ENCODE measurements at regions not wholly inside any gene's neighbourhood (a gene's known extent, or its start where the extent isn't known, plus 50 kb on each side); places are given as distances from the start of the nearest gene placed in this dataset.
"Not testable (repeated sequence)": the region's sequence is repeated elsewhere in the genome, so short reads cannot be mapped to it uniquely, and the experiment has no call there.

DNA sequence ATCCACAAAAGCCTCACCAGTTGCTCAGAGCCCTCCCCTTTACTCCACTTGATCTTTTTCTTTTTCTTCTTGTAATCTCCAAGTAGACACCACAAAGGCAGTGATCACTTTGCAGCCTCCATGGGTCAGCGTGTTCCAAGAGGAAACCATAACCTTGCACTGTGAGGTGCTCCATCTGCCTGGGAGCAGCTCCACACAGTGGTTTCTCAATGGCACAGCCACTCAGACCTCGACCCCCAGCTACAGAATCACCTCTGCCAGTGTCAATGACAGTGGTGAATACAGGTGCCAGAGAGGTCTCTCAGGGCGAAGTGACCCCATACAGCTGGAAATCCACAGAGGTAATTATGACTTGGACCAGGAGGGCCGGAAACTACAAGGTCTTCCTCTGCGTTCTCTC, 95.6 kb downstream of the FAM72B start:
- WGBS (ENCODE audit: low lambda C conversion rate) = 25% methylated on average over 2 of the region's 5 CpGs
- not testable (repeated sequence) for H3K4me3 ChIP-seq (replicated peaks in 1 of 3; ENCODE audit: insufficient read depth in 1 of 3, low read depth in 2 of 3, low read length in 3 of 3)
- ATAC-seq = peak; percentile 66

GRCh38 chr1:121092329-121092968, 91.7 kb downstream of the FAM72B start:
- H3K9me3 ChIP-seq (ENCODE audit: low read length); H3K4me3 ChIP-seq (replicated peaks in 1 of 3; ENCODE audit: insufficient read depth in 1 of 3, low read depth in 2 of 3, low read length in 3 of 3); H4K20me1 ChIP-seq (ENCODE audit: insufficient read depth, low read length); FAIRE-seq; H3K27ac ChIP-seq (ENCODE audit: extremely low read length, insufficient read depth, low read length); in situ Hi-C loops (cut with HindIII; ENCODE audit: extremely low pct_ligation_motif_present, low pct_unique_long_range_greater_than_20kb); H3K4me1 ChIP-seq (ENCODE audit: insufficient read depth, low read length); ATAC-seq; H3K36me3 ChIP-seq (replicated peaks in 1 of 2; ENCODE audit: control insufficient read depth in 1 of 2, insufficient read depth in 2 of 2, low read length in 2 of 2); DNase-seq (ENCODE audit: low spot score); H2AFZ ChIP-seq (ENCODE audit: low read length); CTCF ChIA-PET (ENCODE audit: low intra/inter-chr PET ratio, low total read pairs); H3K4me2 ChIP-seq (ENCODE audit: low read depth, low read length); POLR2A ChIA-PET; intact Hi-C loops (cut with micrococcal nuclease; ENCODE audit: unreplicated experiment); BruUV-seq (replicated peaks); H3K9ac ChIP-seq (ENCODE audit: insufficient read depth, low read depth, low read length); H3K79me2 ChIP-seq (ENCODE audit: insufficient read depth, low read length); H3K27me3 ChIP-seq (ENCODE audit: control insufficient read depth in 1 of 2, insufficient read depth in 2 of 2, low read length in 2 of 2): not testable (repeated sequence)
- 0% methylated on average over 2 of the region's 2 CpGs for WGBS (ENCODE audit: low lambda C conversion rate)

More for the DNA sequence above, 95.6 kb downstream of the FAM72B start:
- H3K9me3 ChIP-seq (ENCODE audit: low read length); H3K4me2 ChIP-seq (ENCODE audit: low read depth, low read length); in situ Hi-C loops (cut with HindIII; ENCODE audit: extremely low pct_ligation_motif_present, low pct_unique_long_range_greater_than_20kb); H3K27me3 ChIP-seq (ENCODE audit: control insufficient read depth in 1 of 2, insufficient read depth in 2 of 2, low read length in 2 of 2); DNase-seq (ENCODE audit: low spot score); H3K27ac ChIP-seq (ENCODE audit: extremely low read length, insufficient read depth, low read length); CTCF ChIA-PET (ENCODE audit: low intra/inter-chr PET ratio, low total read pairs); intact Hi-C loops (cut with micrococcal nuclease; ENCODE audit: unreplicated experiment); H3K79me2 ChIP-seq (ENCODE audit: insufficient read depth, low read length); BruUV-seq (replicated peaks); POLR2A ChIA-PET; H3K36me3 ChIP-seq (replicated peaks in 1 of 2; ENCODE audit: control insufficient read depth in 1 of 2, insufficient read depth in 2 of 2, low read length in 2 of 2); H2AFZ ChIP-seq (ENCODE audit: low read length); FAIRE-seq; H3K9ac ChIP-seq (ENCODE audit: insufficient read depth, low read depth, low read length); H4K20me1 ChIP-seq (ENCODE audit: insufficient read depth, low read length); H3K4me1 ChIP-seq (ENCODE audit: insufficient read depth, low read length): not testable (repeated sequence)

DNA sequence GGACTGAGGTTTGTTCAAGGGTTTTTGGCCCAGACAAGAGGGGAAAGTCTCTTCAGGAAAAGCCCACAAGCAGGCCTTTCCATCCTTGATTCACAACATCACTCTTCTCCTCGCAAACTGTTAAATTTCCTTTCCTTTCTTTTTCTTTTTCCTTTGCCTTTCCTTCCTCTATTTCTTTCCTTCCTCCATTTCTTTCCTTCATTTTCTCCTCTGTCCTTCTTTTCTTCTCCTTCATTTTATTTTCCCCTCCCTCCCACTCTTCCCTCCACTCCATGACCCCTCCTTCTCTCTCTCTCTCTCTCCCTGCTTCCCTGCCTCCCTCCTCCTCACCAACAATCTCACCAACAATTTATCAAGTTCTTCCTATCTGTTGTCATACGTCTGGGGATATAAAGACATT, 89.1 kb downstream of the FAM72B start:
- H4K20me1 ChIP-seq (ENCODE audit: insufficient read depth, low read length); CTCF ChIA-PET (ENCODE audit: low intra/inter-chr PET ratio, low total read pairs); H3K27me3 ChIP-seq (ENCODE audit: control insufficient read depth in 1 of 2, insufficient read depth in 2 of 2, low read length in 2 of 2); H3K4me2 ChIP-seq (ENCODE audit: low read depth, low read length); H2AFZ ChIP-seq (ENCODE audit: low read length); H3K79me2 ChIP-seq (ENCODE audit: insufficient read depth, low read length); BruUV-seq (replicated peaks); H3K9me3 ChIP-seq (ENCODE audit: low read length); ATAC-seq; H3K4me1 ChIP-seq (ENCODE audit: insufficient read depth, low read length); intact Hi-C loops (cut with micrococcal nuclease; ENCODE audit: unreplicated experiment); FAIRE-seq; DNase-seq (ENCODE audit: low spot score); POLR2A ChIA-PET; H3K9ac ChIP-seq (ENCODE audit: insufficient read depth, low read depth, low read length); H3K4me3 ChIP-seq (replicated peaks in 1 of 3; ENCODE audit: insufficient read depth in 1 of 3, low read depth in 2 of 3, low read length in 3 of 3); in situ Hi-C loops (cut with HindIII; ENCODE audit: extremely low pct_ligation_motif_present, low pct_unique_long_range_greater_than_20kb); H3K36me3 ChIP-seq (replicated peaks in 1 of 2; ENCODE audit: control insufficient read depth in 1 of 2, insufficient read depth in 2 of 2, low read length in 2 of 2); H3K27ac ChIP-seq (ENCODE audit: extremely low read length, insufficient read depth, low read length): not testable (repeated sequence)
- WGBS (ENCODE audit: low lambda C conversion rate) = 7% methylated on average over 2 of the region's 2 CpGs

All from HepG2 (cell line).